DOHH2 (cell line): ENCODE measurements at regions not wholly inside any gene's neighbourhood (a gene's known extent, or its start where the extent isn't known, plus 50 kb on each side); places are given as distances from the start of the nearest gene placed in this dataset.

Source experiments
- H3F3A ChIP-seq: fragments of 200-600 bp; sonication (generic), shearing (Covaris generic); 2 replicates; pipeline ENCODE4 v1.6.0; 2016; ENCODE audit warnings: antibody characterized with exemption, mild to moderate bottlenecking; ENCODE audit not compliant: control insufficient read depth, insufficient read depth
- H3K27ac ChIP-seq: fragments of 200-600 bp; sonication (generic); 2 replicates; pipeline ENCODE4 v1.5.1; 2014; ENCODE audit warnings: low read depth, mild to moderate bottlenecking, low read length, moderate library complexity
- H3K27me3 ChIP-seq: fragments of 200-600 bp; sonication (generic); 2 replicates; pipeline ENCODE4 v1.6.1; 2014; ENCODE audit warnings: mild to moderate bottlenecking, low read length, mixed read lengths; ENCODE audit not compliant: control insufficient read depth
- H3K36me3 ChIP-seq: fragments of 200-600 bp; sonication (generic); 2 replicates; pipeline ENCODE4 v1.6.1; 2014; ENCODE audit warnings: mild to moderate bottlenecking, low read length, moderate library complexity, mixed read lengths; ENCODE audit not compliant: control insufficient read depth
- H3K4me1 ChIP-seq: fragments of 200-600 bp; sonication (generic); 2 replicates; pipeline ENCODE4 v1.6.1; 2014; ENCODE audit warnings: mild to moderate bottlenecking, low read length, mixed read lengths; ENCODE audit not compliant: control insufficient read depth
- H3K4me2 ChIP-seq: fragments of 200-600 bp; sonication (generic); 2 replicates; pipeline ENCODE4 v1.6.0; 2014; ENCODE audit warnings: mild to moderate bottlenecking, low read length, moderate library complexity
- H3K4me3 ChIP-seq: fragments of 200-600 bp; sonication (generic); 2 replicates; pipeline ENCODE4 v1.5.1; 2014; ENCODE audit warnings: mild to moderate bottlenecking, low read length, mixed read lengths
- H3K79me2 ChIP-seq: fragments of 200-600 bp; sonication (generic); 2 replicates; pipeline ENCODE4 v1.6.1; 2014; ENCODE audit warnings: mild to moderate bottlenecking, low read length, mixed read lengths; ENCODE audit not compliant: control insufficient read depth
- H3K9me2 ChIP-seq: fragments of 200-600 bp; sonication (generic); replicated peaks from 2 replicates; pipeline ENCODE4 v1.6.1; 2014; ENCODE audit warnings: mild to moderate bottlenecking, low read length, mixed read lengths; ENCODE audit not compliant: control insufficient read depth
- H3K9me3 ChIP-seq: fragments of 200-600 bp; sonication (generic); 2 replicates; pipeline ENCODE4 v1.6.1; 2014; ENCODE audit warnings: antibody characterized with exemption, low read length, mixed read lengths; ENCODE audit not compliant: control insufficient read depth, insufficient read depth
- H4K20me1 ChIP-seq: fragments of 200-600 bp; sonication (generic); 2 replicates; pipeline ENCODE4 v1.6.0; 2014; ENCODE audit warnings: low read depth, mild to moderate bottlenecking, antibody characterized with exemption, low read length, moderate library complexity; ENCODE audit not compliant: control insufficient read depth, insufficient read depth
- EZH2phosphoT487 ChIP-seq: fragments of 200-600 bp; sonication (generic); IDR thresholded peaks from 2 replicates; pipeline ENCODE4 v1.6.1; 2017; ENCODE audit warnings: borderline replicate concordance, mild to moderate bottlenecking, antibody characterized with exemption, low read length, moderate library complexity, mixed read lengths
- TF ChIP-seq, protein P1 (sequence below): fragments of 200-600 bp; sonication (generic); IDR thresholded peaks from one replicate; pipeline ENCODE4 v1.5.1; 2014; ENCODE audit warnings: antibody characterized with exemption, mild to moderate bottlenecking, low read depth, low read length; ENCODE audit not compliant: poor library complexity, severe bottlenecking

- Histone ChIP-seq H3K27ac (no peak overlapping the region), H3K4me1 (no peaks in the 10 kb centered on the region), H3K4me2 (no peak overlapping the region), H3K27me3 (peaks cover 16% of the 10 kb centered on the region), H3K4me3 (no peak overlapping the region), H3K9me2 (no peaks in the 10 kb centered on the region), H3K9me3 (no peaks in the 10 kb centered on the region), H3K79me2 (no peaks in the 10 kb centered on the region), H4K20me1 (no peaks in the 10 kb centered on the region), H3F3A (no peaks in the 10 kb centered on the region), H3K36me3 (no peaks in the 10 kb centered on the region)
- TF ChIP-seq, protein P1, sequence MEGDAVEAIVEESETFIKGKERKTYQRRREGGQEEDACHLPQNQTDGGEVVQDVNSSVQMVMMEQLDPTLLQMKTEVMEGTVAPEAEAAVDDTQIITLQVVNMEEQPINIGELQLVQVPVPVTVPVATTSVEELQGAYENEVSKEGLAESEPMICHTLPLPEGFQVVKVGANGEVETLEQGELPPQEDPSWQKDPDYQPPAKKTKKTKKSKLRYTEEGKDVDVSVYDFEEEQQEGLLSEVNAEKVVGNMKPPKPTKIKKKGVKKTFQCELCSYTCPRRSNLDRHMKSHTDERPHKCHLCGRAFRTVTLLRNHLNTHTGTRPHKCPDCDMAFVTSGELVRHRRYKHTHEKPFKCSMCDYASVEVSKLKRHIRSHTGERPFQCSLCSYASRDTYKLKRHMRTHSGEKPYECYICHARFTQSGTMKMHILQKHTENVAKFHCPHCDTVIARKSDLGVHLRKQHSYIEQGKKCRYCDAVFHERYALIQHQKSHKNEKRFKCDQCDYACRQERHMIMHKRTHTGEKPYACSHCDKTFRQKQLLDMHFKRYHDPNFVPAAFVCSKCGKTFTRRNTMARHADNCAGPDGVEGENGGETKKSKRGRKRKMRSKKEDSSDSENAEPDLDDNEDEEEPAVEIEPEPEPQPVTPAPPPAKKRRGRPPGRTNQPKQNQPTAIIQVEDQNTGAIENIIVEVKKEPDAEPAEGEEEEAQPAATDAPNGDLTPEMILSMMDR, result no peak
- no peak for TF ChIP-seq EZH2phosphoT487
These were observed 317.7 kb downstream of the AACS start for GRCh38 chr12:125382926-125383325.

- Histone ChIP-seq H3K9me3 (no peaks in the 10 kb centered on the region), H3K79me2 (no peaks in the 10 kb centered on the region), H4K20me1 (no peaks in the 10 kb centered on the region), H3K27ac (no peak overlapping the region), H3K4me2 (no peak overlapping the region), H3K4me3 (no peak overlapping the region), H3K27me3 (peaks cover 16% of the 10 kb centered on the region), H3K9me2 (no peaks in the 10 kb centered on the region), H3F3A (no peaks in the 10 kb centered on the region), H3K4me1 (no peaks in the 10 kb centered on the region), H3K36me3 (no peaks in the 10 kb centered on the region)
- no peak for TF ChIP-seq EZH2phosphoT487
These were observed 321.4 kb downstream of the AACS start for GRCh38 chr12:125386652-125387051.

DNA sequence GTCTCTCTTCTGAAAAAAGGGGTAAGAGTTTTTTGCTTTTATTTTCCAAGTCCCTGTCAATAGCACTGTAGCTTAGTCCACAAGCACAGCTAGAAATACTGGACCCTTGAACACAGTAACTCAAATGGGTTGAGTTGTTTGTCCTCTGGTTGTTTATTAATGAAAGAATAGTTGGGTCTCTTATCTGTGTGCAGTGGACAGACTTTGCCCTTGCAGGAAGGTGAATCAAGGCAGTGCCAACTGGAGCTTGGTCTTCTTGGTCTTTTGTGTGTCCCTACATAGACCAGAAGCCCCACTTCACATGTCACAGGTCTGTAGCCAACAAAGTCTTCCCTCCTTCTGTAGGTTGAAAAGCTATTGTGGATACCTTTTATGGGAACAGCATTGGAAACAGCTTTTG is 322.0 kb downstream of the AACS start:
- no peak for TF ChIP-seq EZH2phosphoT487
- TF ChIP-seq, protein P1, result no peak

GRCh38 chr12:125389061-125389697 is 323.9 kb downstream of the AACS start:
- Histone ChIP-seq H3K27me3 (peaks cover 16% of the 10 kb centered on the region), H3K4me1 (no peaks in the 10 kb centered on the region), H3K9me3 (no peaks in the 10 kb centered on the region), H3K36me3 (no peaks in the 10 kb centered on the region), H3K4me2 (no peak overlapping the region), H3K27ac (no peak overlapping the region), H3K9me2 (no peaks in the 10 kb centered on the region), H4K20me1 (no peaks in the 10 kb centered on the region), H3K79me2 (no peaks in the 10 kb centered on the region), H3F3A (no peaks in the 10 kb centered on the region), H3K4me3 (no peak overlapping the region)
- TF ChIP-seq EZH2phosphoT487, result no peak
- TF ChIP-seq, protein P1, result no peak

More for the DNA sequence above, 322.0 kb downstream of the AACS start:
- Histone ChIP-seq H3K79me2 (no peaks in the 10 kb centered on the region), H3K9me3 (no peaks in the 10 kb centered on the region), H3F3A (no peaks in the 10 kb centered on the region), H3K36me3 (no peaks in the 10 kb centered on the region), H3K4me3 (no peak overlapping the region), H4K20me1 (no peaks in the 10 kb centered on the region), H3K27ac (no peak overlapping the region), H3K4me1 (no peaks in the 10 kb centered on the region), H3K9me2 (no peaks in the 10 kb centered on the region), H3K4me2 (no peak overlapping the region), H3K27me3 (peaks cover 16% of the 10 kb centered on the region)
